Muscle of back (tissue), 3 donors: ENCODE measurements at regions not wholly inside any gene's neighbourhood (a gene's known extent, or its start where the extent isn't known, plus 50 kb on each side); places are given as distances from the start of the nearest gene placed in this dataset.

Source experiments
- DNase-seq, 3 donors: peaks; one replicate each; pipeline versions ENCODE4 v3.0.0 to v3.0.0-alpha.2; 2013

DNA sequence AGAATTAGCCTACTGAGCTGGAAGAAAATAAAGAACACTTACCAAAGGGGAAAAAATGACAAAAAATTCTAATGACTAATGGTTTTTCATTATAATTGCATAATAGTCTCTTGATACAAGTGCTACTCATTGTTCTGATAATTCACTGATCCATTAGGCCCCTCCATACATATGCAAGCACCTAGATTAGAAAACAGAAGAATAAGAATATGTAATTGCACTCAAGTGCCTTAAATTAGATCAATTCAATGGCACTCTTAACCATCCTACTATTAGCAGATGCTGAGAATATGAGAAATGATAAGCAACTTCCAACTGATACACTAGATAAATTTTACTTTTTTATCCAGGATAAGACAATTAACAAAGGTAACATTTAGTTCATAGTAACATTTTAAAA is 440.9 kb upstream of the C9orf72 start:
- no peak for DNase-seq

DNA sequence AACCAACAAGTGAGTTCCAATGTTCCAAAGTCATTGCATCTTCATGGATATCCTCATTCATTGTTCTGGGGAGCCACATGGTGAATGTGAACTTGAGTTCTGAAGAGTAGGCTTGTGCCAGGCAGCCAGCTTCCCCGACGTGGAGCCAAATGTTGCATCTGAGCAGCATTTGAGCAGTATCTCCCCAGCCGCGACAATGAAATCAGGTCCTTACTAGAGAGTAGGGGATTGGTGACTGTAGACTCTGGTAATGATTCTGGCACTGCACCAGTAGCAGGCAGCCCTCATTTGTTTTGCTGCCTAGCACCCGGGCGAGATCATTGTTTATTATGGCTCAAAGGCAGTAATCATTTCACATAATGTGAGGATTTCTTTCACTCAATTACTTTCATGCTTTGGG is 451.4 kb upstream of the C9orf72 start:
- no peak for DNase-seq

DNA sequence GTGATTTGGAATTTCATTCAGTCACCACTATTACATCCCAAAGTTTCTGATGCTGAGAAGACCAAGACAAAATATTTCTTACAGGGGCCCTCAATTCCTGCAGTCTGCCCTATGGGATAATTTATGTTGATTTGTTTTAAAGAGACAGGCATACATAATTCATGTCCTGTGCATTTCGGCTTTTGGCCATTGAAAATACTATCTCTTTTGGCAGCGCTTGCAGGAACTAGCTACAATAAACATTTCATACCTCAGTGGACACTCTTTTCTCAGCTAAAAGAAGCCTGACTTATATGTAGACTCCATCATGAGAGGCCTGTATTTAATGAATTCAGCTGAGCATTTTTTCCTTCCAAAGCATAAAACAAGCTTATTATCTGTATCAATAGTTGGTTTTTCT is 451.9 kb upstream of the C9orf72 start:
- DNase-seq, result no peak

DNA sequence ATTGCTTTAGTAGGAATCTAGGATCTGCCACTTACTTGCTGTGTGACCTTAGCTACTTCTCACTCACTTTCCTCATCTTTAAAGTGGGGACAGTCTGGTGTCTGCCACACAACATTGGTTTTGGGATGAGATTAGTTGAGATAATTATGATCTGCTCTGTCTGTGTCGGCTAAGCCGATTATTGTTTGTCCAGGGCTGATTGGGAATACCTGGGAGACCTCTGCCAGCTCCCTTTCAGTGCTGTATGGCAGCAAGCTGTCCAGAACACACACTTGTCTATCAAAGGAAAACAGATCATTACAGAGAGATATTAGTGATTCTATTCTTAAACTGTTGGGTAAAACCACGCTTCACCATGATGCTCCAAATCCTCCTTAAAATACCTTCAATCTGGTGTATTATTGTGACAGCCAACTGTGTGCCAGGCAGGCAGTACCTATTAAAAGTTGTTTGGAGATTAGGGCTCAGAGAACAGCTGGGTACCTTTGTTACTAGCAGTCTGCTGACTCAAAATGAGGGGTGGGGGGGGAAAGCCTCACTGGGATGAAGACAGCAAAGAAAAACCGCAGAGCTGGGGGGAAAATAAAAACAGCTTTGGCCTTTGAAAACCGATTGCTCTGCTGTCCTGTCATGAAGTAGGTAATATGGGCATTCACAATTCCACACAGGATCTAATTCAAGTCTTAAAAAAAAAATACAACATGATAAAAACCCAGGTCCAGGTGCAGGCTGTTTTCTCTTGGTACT is 458.4 kb upstream of the C9orf72 start:
- DNase-seq, result no peak

DNA sequence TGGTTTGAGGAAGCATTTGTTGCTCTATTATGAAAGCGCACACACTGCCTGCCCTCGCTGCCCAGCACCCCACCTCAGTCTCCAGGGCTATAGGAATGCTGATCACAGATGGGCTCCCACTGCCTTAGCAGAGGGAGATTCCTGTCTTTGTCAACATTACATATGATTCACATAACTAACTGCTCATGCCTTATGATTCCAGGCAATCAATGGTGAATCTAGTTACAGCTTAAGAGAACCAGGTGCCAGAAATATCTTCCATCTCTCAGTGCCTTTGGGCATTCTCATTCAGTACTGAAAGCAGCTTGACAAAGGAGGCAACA is 458.9 kb upstream of the C9orf72 start:
- DNase-seq, result peak in 1 of 3 donors; percentile 15

DNA sequence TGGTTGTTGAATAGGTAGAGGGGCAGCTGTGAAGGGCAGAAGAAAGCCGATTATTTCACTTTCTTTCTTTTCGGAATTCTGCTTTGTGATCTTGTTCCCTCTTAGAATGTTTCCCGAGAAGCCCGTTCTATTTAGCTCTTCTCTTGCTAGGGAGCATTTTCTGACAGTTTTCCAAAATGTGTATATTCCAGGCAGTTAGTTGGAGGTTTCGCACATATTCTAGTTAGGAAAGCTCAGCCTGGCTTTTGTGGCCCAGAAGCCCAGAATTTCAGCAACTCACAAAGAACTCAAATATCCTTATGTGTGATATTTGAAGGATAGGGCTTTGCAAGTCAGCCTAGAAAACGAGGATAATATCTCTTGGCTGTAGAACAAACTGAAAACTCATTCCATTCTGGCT is 461.0 kb upstream of the C9orf72 start:
- DNase-seq, result no peak

DNA sequence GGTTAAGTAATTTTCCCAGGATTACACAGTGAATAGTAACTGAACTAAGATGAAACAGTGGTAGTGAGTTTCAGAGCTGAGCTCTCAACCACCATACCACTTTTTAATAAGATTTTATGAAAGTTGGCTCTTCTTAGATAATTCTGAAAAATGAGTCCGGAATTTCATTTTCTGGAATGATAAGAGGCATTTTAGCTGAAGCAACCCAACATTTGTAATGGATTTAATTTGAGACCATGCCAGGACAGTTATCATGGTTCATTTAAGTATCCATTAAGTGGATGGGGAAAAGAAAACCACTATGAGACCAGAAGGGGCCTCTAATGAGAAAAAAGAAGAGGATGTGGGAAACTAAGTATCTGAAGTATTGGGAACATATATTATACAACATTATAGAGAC is 464.7 kb upstream of the C9orf72 start:
- DNase-seq, result no peak

DNA sequence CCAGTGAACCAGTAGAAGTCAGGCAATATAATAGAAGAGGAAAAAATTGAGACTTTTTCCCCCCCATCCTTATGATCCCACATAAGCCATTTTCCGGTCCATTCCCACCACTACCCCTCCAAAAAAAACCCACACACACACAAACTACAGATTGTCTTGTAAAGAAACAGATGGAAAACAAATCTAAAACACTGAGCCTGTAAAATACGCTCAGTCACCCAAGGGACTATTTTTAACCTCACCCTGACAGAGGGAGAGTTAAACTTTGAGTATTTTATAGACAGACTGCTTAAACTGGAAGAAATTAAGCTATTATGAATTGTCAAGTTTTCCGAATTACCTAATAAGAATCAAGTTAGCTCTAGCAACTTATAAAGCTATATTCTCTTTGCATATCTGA is 471.8 kb upstream of the C9orf72 start:
- DNase-seq, result peak in 1 of 3 donors; percentile 43

DNA sequence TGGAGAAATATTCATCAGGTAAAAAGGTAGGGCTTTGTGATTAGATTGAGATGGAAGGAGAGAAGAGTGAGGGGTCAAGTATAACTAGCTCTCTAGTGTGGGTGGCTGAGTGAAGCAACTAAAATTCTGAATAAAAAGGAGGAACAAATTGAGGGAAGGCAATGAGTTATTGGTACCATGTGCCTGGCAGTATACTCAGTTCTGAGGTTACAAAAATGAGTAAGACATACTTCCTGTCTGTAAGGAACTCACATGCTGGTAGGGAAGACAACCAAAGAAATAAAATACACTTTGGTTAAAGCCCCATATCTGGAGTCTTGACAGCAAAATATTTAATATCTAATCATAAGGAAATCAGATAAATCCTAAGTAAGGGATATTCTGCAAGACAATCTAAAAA is 476.8 kb upstream of the C9orf72 start:
- no peak for DNase-seq

DNA sequence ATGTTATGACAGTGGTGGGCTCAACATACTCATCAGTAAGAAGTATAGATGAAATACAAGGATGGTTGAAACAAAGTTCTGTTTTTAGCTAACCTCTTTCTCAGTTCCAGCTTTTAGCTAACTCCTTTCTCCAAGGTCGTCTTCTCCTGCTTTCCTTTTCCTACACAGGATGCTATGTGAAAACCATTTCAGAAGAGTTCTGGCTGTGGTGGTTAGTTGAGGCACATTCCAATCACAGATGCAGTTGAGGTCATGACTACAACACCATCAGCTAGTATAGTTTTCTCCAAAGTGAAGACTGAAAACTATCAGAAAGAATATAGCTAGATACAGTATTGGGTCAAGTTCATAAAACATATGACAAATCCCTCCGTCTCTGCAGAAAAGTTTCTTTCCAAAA is 477.7 kb upstream of the C9orf72 start:
- no peak for DNase-seq

DNA sequence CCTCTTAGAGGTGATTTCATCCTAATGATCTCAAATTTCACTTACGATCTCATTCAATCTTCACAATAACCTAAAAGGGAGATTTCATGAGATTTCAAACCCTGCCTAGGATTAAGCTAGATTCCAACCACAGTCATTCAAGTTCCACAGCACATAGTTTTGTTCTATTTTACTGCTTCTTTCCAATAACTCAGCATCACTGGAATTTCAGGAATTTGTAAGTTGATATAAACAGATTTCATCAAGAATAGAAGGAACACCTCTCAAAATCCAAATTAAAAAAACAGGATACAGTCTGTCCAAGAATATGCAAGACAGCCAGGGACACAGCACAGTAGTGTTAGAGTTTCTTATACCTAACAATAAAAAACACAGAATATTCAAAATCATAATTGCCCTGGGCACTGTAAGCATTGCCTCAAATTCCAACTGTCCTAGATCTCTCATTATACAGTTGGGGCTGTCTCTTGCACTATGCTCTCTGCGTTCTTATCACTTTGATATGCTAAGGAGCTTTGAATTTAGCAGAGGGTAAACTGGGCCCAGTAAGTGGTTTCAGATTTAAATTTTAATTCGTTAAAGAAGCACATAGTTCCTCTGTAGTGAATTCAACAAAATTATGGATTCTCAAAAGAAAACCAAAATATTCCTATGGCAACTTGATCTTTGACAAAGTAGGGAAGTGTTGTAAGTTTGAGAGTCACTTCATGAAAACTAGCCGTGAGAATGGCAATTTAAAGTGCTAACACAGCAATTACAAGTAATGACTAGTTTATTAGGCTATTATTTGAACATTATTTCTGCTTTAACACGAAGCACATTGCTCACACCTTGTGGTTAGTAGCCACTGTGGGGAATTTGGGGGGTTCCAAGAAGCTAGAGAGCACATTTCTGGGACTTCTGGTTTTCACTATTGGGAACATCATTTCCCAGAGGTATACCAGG is 478.6 kb upstream of the C9orf72 start:
- peak in 1 of 3 donors; percentile 49 for DNase-seq

DNA sequence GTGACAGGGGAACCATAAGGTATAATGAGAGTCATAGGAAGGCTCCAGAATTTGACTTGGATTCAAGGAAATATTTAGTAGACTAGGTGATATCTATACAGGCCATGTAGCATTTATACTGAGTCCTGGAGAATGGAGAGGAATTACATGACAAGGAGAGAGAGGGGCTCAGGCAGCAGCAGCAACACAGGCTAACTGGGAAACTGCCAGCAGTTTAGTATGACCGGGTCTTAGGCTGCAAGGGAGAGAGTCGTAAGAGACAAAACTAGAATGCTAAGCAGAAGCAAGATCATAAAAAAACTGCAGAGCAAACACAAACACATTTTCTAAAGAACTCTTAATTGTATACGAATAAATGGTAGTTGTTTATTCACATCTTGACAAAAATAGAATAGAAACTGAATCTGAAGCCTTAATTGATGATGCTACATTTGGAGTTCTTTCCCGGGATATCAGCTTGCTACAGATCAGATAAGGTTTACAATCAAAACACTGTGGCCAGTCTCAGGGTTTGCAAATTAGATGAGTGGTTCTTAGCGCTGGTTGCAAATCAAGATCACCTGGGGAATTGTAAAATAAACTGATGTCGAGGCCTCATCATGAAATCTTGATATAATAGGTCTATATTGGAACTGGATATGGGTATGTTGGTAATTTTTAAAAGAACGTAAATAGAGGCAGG is 480.0 kb upstream of the C9orf72 start:
- DNase-seq, result no peak

DNA sequence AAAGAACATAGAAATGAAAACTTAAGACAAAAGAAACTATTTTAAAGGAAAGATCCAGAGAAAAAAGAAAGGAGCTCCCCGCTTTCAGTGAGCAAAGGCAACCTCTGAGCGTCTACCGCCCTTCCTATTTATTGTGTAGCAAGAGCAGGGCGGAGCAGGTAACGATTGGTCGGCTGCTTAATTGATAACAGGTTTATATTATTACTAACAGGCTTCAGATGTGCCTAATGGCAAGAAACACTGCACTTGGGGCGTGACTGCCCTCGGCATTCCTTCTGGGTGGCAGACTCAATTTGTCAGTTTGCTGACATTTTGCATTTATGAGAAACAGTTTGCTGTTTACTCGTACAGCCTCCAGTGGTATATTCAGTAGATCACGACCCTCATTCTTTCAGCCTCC is 482.7 kb upstream of the C9orf72 start:
- no peak for DNase-seq

DNA sequence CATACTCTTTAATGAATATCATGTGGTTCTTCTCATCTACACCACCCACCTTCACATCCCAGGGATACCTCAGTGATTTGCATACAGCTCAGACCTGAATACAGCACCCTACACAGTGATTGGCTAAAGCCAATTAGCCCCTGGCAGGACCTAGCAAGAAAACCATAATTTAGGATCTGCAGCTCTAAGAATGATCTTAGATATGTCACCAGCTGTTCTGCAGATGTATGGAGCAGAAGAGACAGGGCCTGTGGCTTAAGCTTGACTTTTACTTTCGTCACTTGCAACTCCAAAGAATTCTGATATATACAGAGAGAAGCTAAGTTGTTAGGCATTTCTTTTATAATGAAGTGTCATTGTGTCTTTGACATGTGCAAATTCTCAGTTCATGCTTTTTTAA is 483.2 kb upstream of the C9orf72 start:
- no peak for DNase-seq

DNA sequence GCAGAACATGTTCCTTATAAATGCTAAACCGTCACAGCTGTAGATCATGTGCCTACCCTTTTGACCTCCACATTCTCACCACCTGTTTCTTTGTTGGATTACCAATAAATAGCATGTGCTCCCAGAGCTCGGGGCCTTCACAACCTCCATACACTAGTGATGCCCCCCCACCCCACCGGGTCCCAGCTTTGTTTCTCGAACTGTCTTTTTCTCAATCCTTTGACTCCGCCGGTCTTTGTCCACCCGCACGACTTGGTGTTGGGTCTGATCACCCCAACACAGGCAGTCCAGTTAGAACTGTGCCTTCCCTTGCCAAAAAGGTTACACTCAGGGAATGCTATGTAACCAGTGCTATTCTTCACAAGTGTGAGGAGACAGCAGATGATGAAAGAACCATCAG is 485.9 kb upstream of the C9orf72 start:
- DNase-seq, result no peak

DNA sequence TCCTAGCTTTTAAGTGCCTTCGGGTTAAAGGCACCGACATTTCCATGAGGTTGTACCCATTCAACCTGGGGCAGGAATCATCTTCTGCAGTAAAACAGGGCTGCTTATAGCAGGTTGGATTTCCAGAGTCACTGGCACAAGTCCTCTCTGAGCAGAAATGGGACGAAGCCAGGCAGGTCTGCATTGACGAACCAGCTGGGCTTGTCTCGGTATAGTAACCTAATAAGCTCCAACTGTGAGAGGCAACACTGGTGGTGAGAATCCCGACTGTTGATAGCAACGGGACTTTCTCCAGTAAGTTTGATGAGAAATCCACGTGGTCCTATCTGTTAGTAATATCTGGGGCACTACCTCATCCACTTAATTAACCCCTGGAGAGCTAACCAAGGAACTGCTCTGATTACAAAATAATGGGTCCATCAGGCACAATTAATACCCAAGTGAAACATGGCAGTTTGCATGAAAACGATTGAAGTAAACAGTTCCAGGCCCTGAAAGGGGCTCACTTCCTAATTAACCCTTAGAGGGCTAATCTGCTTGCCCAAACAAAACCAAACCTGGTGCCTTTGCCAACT is 491.0 kb upstream of the C9orf72 start:
- DNase-seq, result peak in 1 of 3 donors; percentile 10

DNA sequence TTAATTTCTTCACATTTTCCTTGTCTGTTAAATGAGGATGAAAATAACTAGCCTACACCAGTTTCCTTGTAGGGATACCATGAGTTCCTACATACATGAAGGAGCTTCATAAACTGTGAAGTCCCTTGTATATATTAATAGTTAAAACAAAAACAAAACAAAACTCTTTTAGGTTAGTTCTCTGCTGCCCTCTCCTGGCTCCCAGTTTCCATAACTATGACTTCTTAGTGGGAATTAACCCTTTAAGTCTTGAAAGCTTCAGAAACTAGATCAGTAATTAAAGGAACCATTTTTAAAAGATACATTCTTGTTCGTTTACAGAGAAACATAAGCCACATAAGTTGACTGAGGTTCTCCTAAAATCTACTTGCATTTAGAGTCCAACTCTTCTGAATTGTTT is 500.0 kb upstream of the C9orf72 start:
- DNase-seq, result peak; percentile 33 to 63 (median 58)

DNA sequence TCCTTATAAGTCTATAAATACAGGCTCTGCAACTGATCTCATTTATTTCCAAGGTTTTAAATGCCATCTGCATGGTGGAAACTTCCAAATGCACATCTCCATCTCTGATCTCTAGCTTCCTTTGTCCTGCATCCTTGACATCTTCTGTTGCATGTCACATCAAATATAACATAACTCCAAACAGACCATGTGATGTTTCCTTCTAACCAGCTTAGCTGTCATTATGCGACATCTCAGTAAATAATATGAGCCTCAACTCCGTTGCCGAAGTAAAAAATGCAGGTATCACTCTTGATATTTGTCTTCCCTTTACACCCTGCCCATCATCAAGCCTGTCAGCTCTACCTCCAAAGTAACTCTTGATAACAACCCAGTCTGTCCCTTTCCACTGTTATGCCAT is 506.4 kb upstream of the C9orf72 start:
- no peak for DNase-seq

DNA sequence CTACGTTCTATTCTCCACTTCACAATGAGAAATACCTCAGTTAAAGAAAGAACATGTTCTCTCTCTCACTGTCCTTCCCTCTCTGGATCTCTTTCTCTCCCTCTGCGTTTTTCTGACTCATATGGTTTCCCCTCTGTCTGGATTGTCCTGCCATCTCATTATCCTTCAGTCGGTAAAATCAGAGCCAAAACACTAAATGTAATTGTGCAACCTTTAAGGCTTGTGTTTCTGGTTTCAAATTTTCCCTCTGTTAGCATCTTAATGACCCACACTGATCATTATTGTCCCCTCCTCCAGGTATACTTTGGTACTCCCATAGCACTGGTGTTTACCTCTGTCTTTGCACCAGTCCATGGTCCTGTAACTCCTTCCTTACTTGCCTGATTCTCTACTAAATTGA is 509.4 kb upstream of the C9orf72 start:
- no peak for DNase-seq

DNA sequence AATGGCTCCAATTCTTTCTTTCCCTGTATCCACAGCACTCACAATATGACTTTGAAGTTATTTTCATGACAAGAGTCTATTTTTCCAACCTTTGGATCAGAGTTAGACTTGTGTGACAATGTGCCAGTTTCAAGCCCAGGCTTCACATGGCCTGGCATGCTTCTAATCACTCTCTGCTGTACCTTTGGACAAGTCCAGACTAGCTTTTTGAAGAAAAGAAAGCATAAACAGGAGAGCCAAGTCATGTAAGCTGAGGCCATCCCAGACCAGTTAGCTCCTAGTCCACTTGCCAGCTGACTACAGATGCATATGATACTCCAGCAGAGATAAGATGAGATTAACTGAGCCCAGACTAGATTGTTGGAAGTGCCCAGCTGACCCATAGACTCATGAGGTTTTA is 513.6 kb upstream of the C9orf72 start:
- DNase-seq, result no peak

DNA sequence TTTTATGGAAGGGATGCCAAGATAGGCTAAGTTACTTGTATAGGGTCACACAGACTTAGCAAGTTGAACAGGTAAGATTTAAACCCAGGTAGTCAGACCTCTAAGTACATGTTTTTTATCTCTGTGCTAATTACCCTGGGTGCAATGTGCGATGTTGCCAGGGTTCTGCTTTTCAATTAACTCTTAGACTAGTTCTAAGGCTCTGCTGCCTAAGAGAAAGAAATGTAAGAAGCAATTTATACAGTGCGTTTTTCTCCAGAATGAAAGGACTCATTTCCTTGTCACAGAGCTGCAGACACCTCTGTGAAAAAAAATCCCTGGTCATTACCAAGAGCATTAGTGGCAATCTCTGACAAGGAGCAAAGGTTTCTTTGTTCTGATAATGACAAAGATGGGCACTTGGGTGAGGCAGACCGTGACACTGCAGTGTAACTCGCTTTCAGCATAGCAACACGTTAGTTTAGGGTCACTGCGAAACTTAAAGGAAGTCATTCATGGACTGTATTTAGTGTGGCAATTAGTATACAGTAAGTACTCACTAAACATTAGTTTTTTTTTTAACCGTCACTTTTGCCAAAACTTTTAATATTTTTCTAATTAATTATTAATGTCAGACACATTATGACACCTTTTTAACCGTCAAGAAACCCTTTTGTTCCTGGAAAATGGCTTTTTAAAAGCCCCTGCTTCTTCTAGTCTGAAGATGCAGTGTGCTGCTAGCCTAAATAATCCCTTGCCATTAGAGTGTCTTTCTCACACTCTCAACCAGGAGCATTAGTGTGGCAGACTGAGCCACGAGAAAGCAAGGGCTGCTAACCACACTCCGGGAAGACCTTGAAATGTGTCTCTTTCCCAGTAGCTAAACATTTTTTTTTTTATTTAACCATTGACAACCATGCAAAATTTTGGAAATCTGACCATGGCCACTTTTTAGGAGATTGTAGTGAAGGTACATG is 520.0 kb upstream of the C9orf72 start:
- no peak for DNase-seq
